A549 (cell line): ENCODE measurements at regions not wholly inside any gene's neighbourhood (a gene's known extent, or its start where the extent isn't known, plus 50 kb on each side); places are given as distances from the start of the nearest gene placed in this dataset.

ENCODE experiments used
- NFE2L2 ChIP-seq: fragments of 150-350 bp; conservative IDR thresholded peaks from 2 replicates; pipeline ENCODE4 v1.6.1; 2014; ENCODE audit warnings: low read length
- RFX5 ChIP-seq: fragments of 450-650 bp; IDR thresholded peaks from 2 replicates; pipeline ENCODE4 v1.7.1; 2014; ENCODE audit warnings: antibody characterized with exemption, mild to moderate bottlenecking, moderate library complexity
- SREBF2 ChIP-seq: fragments of 450-650 bp; IDR thresholded peaks from 2 replicates; pipeline ENCODE4 v1.6.1; 2014; ENCODE audit warnings: mild to moderate bottlenecking, moderate library complexity
- TF ChIP-seq, protein P1 (sequence below): fragments of >200 bp; sonication (Bioruptor Twin); formaldehyde crosslinking; IDR thresholded peaks from 3 replicates; pipeline ENCODE4 v1.5.1; 2016

DNA sequence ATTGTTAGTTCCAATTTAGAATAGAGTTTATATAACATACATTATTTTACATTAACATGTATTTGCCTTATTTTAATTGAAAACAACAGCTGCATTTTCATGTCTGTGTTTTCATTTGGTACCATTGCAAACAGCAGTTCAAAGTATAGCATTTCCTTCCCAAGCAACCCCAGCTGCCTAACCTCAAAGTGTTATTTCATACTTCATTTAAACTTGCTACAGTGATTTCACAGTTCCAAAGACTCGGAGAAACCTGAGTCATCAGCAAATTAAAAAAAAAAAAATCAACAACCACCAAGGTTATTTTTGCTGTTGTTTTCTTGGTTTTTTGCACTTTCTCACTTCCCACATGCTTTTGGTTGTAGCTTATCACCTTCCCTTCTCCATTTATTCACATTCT is 236.5 kb upstream of the SPHKAP start:
- TF ChIP-seq SREBF2 (no peak), RFX5 (no peak), NFE2L2 (no peak)
- TF ChIP-seq, protein P1, sequence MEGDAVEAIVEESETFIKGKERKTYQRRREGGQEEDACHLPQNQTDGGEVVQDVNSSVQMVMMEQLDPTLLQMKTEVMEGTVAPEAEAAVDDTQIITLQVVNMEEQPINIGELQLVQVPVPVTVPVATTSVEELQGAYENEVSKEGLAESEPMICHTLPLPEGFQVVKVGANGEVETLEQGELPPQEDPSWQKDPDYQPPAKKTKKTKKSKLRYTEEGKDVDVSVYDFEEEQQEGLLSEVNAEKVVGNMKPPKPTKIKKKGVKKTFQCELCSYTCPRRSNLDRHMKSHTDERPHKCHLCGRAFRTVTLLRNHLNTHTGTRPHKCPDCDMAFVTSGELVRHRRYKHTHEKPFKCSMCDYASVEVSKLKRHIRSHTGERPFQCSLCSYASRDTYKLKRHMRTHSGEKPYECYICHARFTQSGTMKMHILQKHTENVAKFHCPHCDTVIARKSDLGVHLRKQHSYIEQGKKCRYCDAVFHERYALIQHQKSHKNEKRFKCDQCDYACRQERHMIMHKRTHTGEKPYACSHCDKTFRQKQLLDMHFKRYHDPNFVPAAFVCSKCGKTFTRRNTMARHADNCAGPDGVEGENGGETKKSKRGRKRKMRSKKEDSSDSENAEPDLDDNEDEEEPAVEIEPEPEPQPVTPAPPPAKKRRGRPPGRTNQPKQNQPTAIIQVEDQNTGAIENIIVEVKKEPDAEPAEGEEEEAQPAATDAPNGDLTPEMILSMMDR, result no peak
